ENCODE measurements at regions not wholly inside any gene's neighbourhood (a gene's known extent, or its start where the extent isn't known, plus 50 kb on each side); places are given as distances from the start of the nearest gene placed in this dataset.
"Not testable (repeated sequence)": the region's sequence is repeated elsewhere in the genome, so short reads cannot be mapped to it uniquely, and the experiment has no call there.

- TF ChIP-seq, protein P1, sequence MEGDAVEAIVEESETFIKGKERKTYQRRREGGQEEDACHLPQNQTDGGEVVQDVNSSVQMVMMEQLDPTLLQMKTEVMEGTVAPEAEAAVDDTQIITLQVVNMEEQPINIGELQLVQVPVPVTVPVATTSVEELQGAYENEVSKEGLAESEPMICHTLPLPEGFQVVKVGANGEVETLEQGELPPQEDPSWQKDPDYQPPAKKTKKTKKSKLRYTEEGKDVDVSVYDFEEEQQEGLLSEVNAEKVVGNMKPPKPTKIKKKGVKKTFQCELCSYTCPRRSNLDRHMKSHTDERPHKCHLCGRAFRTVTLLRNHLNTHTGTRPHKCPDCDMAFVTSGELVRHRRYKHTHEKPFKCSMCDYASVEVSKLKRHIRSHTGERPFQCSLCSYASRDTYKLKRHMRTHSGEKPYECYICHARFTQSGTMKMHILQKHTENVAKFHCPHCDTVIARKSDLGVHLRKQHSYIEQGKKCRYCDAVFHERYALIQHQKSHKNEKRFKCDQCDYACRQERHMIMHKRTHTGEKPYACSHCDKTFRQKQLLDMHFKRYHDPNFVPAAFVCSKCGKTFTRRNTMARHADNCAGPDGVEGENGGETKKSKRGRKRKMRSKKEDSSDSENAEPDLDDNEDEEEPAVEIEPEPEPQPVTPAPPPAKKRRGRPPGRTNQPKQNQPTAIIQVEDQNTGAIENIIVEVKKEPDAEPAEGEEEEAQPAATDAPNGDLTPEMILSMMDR (IDR thresholded peaks at IDR 0.05; ENCODE audit: insufficient read depth, low read depth, low read length): no peak
- H3K4me3 ChIP-seq (ENCODE audit: low read depth, low read length): no peak overlapping the region
- no peak for DNase-seq (ENCODE audit: low read depth)
These were observed 147.2 kb upstream of the BANK1 start for GRCh38 chr4:101643186-101643837.

- H3K4me3 ChIP-seq (ENCODE audit: low read depth, low read length): not testable (repeated sequence)
These were observed 157.8 kb upstream of the BANK1 start for GRCh38 chr4:101632766-101633165.

DNA sequence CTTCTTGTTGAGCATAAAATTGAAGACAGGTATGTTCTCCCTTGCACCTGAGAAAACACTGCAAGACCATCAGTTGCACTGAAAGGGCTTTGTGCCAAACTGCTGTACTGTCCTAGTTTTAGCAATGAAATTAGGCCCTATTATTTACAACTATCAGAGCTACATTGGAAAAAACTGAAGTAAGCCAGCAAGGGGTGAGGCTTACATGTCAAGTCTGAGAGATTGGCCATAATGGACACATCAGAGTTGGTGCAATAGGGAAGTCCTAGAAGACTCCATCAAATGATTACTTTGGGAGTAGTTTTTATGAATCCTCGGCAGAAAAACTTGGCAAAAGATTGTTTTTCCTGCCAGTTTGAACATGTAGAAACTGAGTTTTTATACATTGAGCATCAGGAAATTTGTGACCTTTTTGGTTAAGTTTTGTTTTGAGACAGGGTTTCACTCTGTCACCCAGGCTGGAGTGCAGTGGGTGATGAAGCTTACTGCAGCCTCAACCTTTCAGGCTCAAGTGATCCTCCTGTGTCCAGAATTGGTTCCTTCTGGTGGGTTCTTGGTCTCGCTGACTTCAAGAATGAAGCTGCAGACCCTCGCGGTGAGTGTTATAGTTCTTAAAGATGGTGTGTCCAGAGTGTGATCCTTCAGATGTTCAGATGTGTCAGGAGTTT, 160.1 kb upstream of the BANK1 start:
- DNase-seq (ENCODE audit: low read depth): no peak
- H3K4me3 ChIP-seq (ENCODE audit: low read depth, low read length): no peak overlapping the region
- TF ChIP-seq, protein P1 (IDR thresholded peaks at IDR 0.05; ENCODE audit: insufficient read depth, low read depth, low read length): no peak

More at GRCh38 chr4:101632766-101633165, 157.8 kb upstream of the BANK1 start:
- DNase-seq (ENCODE audit: low read depth): not testable (repeated sequence)

GRCh38 chr4:101621120-101621519, 169.4 kb upstream of the BANK1 start:
- H3K4me3 ChIP-seq (ENCODE audit: low read depth, low read length): no peak overlapping the region
- TF ChIP-seq, protein P1 (IDR thresholded peaks at IDR 0.05; ENCODE audit: insufficient read depth, low read depth, low read length): no peak
- peak; percentile 67 for DNase-seq (ENCODE audit: low read depth)

DNA sequence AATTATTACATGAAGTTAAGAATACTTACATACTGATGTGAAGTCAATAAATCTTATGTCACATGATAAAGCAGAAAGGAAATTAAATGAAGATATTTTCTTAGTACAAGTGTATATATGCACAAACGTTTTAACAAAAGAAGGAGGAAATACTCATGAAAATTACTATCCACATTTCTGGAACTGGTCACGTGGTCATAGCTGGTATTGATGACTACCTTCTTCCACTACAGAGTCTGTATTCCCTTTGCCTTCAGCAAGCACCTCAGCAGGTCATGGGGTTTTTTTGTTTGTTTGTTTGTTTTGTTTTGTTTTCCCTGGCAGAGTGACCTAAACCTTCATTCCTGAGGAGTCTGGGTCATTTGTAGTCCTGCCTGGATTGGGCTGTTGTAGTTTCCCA, 174.9 kb upstream of the BANK1 start:
- TF ChIP-seq, protein P1 (IDR thresholded peaks at IDR 0.05; ENCODE audit: insufficient read depth, low read depth, low read length): no peak
- H3K4me3 ChIP-seq (ENCODE audit: low read depth, low read length): no peak overlapping the region
- DNase-seq (ENCODE audit: low read depth): no peak

DNA sequence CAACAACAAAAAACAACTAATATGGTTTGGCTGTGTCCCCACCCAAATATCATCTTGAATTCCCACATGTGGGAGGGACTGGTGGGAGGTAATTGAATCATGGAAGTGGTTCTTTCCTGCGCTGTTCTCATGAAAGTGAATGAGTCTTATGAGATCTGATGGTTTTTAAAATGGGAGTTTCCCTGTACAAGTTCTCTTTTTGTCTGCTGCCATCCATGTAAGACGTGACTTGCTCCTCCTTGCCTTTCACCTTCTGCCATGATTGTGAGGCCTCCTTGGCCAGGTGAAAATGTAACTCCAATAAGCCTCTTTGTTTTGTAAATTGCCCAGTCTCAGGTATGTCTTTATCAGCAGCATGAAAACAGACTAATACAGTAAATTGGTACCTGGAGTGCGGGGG, 183.5 kb upstream of the BANK1 start:
- not testable (repeated sequence) for DNase-seq (ENCODE audit: low read depth); H3K4me3 ChIP-seq (ENCODE audit: low read depth, low read length)

DNA sequence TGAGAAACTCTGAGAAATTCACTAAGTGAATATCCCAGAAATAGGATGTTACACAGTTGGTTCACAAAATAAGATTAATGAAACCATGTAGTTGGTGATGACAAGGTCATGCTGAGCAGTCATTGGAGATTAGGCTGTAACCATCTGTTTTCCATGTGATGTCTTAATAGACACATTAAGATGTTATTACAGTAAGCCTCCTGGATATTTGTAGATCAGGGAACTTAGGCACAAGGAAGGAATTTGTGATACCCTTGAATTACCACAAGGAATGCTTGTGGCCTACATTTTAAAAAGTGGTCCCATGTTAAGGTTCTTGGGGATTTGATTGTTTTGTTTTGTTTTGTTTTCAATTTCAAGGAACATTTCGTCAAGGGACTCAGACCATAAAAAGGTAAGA, 185.6 kb upstream of the BANK1 start:
- DNase-seq (ENCODE audit: low read depth): peak; percentile 11

More for the DNA sequence above, 185.6 kb upstream of the BANK1 start:
- no peak overlapping the region for H3K4me3 ChIP-seq (ENCODE audit: low read depth, low read length)
- TF ChIP-seq, protein P1 (IDR thresholded peaks at IDR 0.05; ENCODE audit: insufficient read depth, low read depth, low read length): no peak
